SK-N-SH (cell line): ENCODE measurements at regions not wholly inside any gene's neighbourhood (a gene's known extent, or its start where the extent isn't known, plus 50 kb on each side); places are given as distances from the start of the nearest gene placed in this dataset.

Experiments
- CTCF ChIP-seq: fragments of 200-600 bp; sonication (generic); IDR thresholded peaks from 2 replicates; pipeline ENCODE4 v1.6.1; 2017; ENCODE audit warnings: antibody characterized with exemption, mild to moderate bottlenecking, moderate library complexity
- EP300 ChIP-seq, 2 experiments: IDR thresholded peaks; 2 replicates each; pipeline versions ENCODE4 v1.4.0 to v1.6.1; 2012; ENCODE audit warnings: borderline replicate concordance in 1 of 2, low read depth in 1 of 2, low read length in 1 of 2
- FOXM1 ChIP-seq: IDR thresholded peaks from 2 replicates; pipeline ENCODE4 v1.4.0; 2012; ENCODE audit warnings: low read depth, mild to moderate bottlenecking
- RAD21 ChIP-seq: IDR thresholded peaks from 2 replicates; pipeline ENCODE4 v1.6.1; 2012; ENCODE audit warnings: mild to moderate bottlenecking, low read length
- TAF1 ChIP-seq: IDR thresholded peaks from 2 replicates; pipeline ENCODE4 v1.6.1; 2012; ENCODE audit warnings: low read depth, mild to moderate bottlenecking, low read length, moderate library complexity, borderline replicate concordance
- TEAD4 ChIP-seq: IDR thresholded peaks from 2 replicates; pipeline ENCODE4 v1.4.0; 2012; ENCODE audit warnings: mild to moderate bottlenecking, borderline replicate concordance; ENCODE audit not compliant: insufficient read depth

- no peak for TF ChIP-seq EP300 (IDR thresholded peaks at IDR 0.05; ENCODE audit: borderline replicate concordance in 1 of 2, low read depth in 1 of 2, low read length in 1 of 2)
- TF ChIP-seq FOXM1, result no peak
- no peak for TF ChIP-seq TEAD4
- no peak for TF ChIP-seq CTCF
- TF ChIP-seq RAD21, result no peak
- TF ChIP-seq TAF1, result no peak
These were observed 101.4 kb upstream of the CELF4 start for GRCh38 chr18:37666991-37667390.
